GM18498 (cell line): ENCODE measurements at regions not wholly inside any gene's neighbourhood (a gene's known extent, or its start where the extent isn't known, plus 50 kb on each side); places are given as distances from the start of the nearest gene placed in this dataset.

ENCODE experiments used
- ATAC-seq: cut with Tn5 transposase; IDR thresholded peaks from one replicate; pipeline ENCODE4 v1.9.1; 2021; ENCODE audit warnings: mild to moderate bottlenecking, moderate library complexity; ENCODE audit not compliant: unreplicated experiment

- ATAC-seq = no peak
These were observed 192.9 kb upstream of the POU3F3 start for GRCh38 chr2:104660991-104661390.

- no peak for ATAC-seq
These were observed 189.2 kb upstream of the POU3F3 start for GRCh38 chr2:104664672-104665071.

GRCh38 chr2:104668631-104669030 lies 185.3 kb upstream of the POU3F3 start:
- ATAC-seq = no peak

- ATAC-seq = no peak
These were observed 180.7 kb upstream of the POU3F3 start for GRCh38 chr2:104673225-104673624.

- no peak for ATAC-seq
These were observed 175.7 kb upstream of the POU3F3 start for GRCh38 chr2:104678181-104678580.

- ATAC-seq = no peak
These were observed 168.3 kb upstream of the POU3F3 start for GRCh38 chr2:104685591-104685990.

- no peak for ATAC-seq
These were observed 166.8 kb upstream of the POU3F3 start for GRCh38 chr2:104687147-104687546.

- no peak for ATAC-seq
These were observed 163.5 kb upstream of the POU3F3 start for GRCh38 chr2:104690255-104690984.

GRCh38 chr2:104698276-104698675 lies 155.6 kb upstream of the POU3F3 start:
- no peak for ATAC-seq

- ATAC-seq = no peak
These were observed 152.5 kb upstream of the POU3F3 start for GRCh38 chr2:104701411-104701911.

- no peak for ATAC-seq
These were observed 151.7 kb upstream of the POU3F3 start for GRCh38 chr2:104702031-104702850.

GRCh38 chr2:104703669-104704068 lies 150.2 kb upstream of the POU3F3 start:
- no peak for ATAC-seq

- ATAC-seq = no peak
These were observed 149.2 kb upstream of the POU3F3 start for GRCh38 chr2:104704496-104705245.

GRCh38 chr2:104707056-104707455 lies 146.9 kb upstream of the POU3F3 start:
- ATAC-seq = no peak

- no peak for ATAC-seq
These were observed 144.9 kb upstream of the POU3F3 start for GRCh38 chr2:104708967-104709366.

GRCh38 chr2:104716061-104716460 lies 137.9 kb upstream of the POU3F3 start:
- ATAC-seq = no peak

GRCh38 chr2:104733226-104733943 lies 120.5 kb upstream of the POU3F3 start:
- ATAC-seq = peak; percentile 93

- peak; percentile 46 for ATAC-seq
These were observed 118.9 kb upstream of the POU3F3 start for GRCh38 chr2:104734937-104735586.

- no peak for ATAC-seq
These were observed 117.9 kb upstream of the POU3F3 start for GRCh38 chr2:104736026-104736425.

- no peak for ATAC-seq
These were observed 112.1 kb upstream of the POU3F3 start for GRCh38 chr2:104741860-104742259.
